ENCODE measurements at regions not wholly inside any gene's neighbourhood (a gene's known extent, or its start where the extent isn't known, plus 50 kb on each side); places are given as distances from the start of the nearest gene placed in this dataset.

DNA sequence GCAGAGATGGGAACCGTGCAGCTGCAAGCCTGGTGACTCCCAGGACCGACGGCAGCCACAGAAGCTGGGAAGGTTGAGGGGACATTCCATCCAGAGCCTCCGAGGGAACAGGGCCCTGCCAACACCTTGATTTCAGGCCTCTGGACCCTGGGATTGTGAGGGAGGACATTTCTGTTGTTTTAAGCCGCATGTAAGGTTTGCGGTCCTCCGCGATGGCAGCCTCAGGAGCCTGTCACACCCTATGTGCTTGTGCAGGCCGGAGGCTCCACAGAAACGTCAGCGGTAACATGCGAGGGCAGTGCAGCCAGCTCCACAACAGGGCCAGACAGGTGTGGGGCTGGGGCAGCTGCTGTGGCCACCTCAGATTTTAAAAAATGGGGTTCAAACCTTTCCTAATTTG is 144.7 kb upstream of the SHH start:
- TF ChIP-seq POLR2A (IDR thresholded peaks at IDR 0.05) = no peak
- TF ChIP-seq, protein P1, sequence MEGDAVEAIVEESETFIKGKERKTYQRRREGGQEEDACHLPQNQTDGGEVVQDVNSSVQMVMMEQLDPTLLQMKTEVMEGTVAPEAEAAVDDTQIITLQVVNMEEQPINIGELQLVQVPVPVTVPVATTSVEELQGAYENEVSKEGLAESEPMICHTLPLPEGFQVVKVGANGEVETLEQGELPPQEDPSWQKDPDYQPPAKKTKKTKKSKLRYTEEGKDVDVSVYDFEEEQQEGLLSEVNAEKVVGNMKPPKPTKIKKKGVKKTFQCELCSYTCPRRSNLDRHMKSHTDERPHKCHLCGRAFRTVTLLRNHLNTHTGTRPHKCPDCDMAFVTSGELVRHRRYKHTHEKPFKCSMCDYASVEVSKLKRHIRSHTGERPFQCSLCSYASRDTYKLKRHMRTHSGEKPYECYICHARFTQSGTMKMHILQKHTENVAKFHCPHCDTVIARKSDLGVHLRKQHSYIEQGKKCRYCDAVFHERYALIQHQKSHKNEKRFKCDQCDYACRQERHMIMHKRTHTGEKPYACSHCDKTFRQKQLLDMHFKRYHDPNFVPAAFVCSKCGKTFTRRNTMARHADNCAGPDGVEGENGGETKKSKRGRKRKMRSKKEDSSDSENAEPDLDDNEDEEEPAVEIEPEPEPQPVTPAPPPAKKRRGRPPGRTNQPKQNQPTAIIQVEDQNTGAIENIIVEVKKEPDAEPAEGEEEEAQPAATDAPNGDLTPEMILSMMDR (IDR thresholded peaks at IDR 0.05) = no peak

Measured in breast epithelium (tissue), 3 donors.